GM18498 (cell line): ENCODE measurements at regions not wholly inside any gene's neighbourhood (a gene's known extent, or its start where the extent isn't known, plus 50 kb on each side); places are given as distances from the start of the nearest gene placed in this dataset.
"Not testable (repeated sequence)": the region's sequence is repeated elsewhere in the genome, so short reads cannot be mapped to it uniquely, and the experiment has no call there.

Experiments used
- ATAC-seq: cut with Tn5 transposase; IDR thresholded peaks from one replicate; pipeline ENCODE4 v1.9.1; 2021; ENCODE audit warnings: mild to moderate bottlenecking, moderate library complexity; ENCODE audit not compliant: unreplicated experiment

DNA sequence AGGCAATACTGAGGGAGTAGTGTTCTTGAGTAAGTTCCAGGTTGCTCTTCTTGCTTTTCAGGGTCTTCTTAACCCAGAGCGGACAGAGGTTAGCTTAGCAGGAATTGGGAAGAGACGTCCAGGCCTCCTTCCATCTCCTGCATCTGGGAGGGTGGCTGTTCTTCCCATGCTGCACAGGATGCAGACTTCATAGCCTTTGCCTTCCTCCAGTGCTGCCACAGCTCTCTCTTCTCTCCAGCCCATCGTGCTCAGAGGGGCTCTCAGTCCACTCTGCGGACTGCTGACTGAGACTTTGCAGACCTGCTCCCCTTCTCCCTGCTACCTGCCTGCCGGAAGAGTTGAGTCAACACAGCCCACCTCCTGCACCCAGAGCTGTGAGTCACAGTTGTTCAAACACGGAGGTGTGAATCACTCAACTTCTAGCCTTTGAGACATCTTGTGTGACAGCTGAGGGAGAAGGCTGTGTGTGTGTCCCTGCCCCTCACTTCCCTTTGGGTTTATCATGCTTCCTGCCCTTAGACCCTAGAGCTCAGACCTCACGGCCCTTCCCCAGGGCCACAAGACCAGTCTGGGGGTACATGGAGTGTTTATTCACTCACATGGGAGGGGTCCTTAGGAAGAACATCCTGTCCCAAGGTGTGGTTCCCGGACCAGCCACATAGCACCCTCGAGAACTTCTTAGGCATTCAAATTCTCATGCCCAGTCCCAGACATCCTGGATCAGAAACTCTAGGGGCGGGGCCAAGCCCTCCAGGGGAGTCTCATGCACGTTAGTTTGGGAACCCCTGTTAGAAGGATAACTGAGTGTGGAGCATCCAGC lies 158.3 kb upstream of the CACNA1E start:
- ATAC-seq = no peak

DNA sequence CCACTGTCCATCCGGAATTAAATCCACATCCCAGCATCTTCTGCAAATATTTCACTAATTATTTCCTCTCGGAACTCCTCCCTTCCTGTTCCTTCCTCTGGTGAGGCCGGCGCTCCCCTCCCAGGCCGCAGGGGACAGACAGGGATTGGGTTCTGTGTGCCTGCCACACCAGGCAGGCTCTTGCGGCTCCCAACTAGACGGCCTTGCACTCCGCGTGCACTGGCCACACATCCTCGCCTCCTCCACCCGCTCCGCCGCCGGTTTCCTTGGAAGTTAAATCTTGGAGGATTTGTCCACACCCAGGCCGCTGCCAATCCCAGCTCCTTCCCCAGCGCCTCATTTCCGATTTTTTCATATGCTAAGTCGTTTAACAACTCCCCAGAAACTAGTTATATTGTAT lies 157.6 kb upstream of the CACNA1E start:
- not testable (repeated sequence) for ATAC-seq

DNA sequence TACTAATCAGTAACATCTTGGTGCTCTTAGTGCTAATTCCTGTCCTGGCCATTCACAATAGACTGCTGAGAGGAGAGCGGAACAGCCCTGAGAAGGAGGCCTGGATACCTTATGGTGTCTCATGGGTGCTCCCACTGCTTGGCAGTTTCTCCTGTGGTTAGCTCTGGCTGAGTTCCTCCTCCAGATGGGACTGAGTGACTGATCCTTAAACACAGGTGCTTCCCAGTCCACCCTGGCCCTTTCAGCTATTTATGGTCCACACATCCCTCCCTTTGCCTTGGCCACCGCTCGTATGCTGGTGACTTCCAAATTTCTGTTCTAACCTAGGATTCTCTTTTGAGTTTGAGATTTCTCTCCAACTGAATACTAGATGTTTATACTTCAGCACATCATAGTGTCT lies 157.0 kb upstream of the CACNA1E start:
- no peak for ATAC-seq

DNA sequence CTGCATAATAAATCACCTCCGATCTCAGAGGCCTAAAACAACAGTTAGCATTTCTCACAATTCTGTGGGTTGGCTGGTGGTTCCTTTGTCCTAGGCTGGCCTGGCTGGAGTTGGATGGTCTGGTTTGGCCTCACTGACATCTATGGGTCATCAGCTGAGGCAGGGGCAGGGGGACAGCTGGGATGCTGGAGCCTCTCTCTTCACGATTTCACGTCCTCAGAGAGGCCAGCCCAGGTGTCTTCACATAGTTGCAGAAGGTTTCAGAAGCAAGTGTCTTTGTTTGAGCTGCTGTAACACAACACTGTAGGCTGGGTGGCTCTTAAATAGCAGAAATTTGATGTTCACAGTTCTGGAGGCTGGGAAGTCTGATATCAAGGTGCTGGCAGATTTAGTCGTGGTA lies 155.5 kb upstream of the CACNA1E start:
- no peak for ATAC-seq

DNA sequence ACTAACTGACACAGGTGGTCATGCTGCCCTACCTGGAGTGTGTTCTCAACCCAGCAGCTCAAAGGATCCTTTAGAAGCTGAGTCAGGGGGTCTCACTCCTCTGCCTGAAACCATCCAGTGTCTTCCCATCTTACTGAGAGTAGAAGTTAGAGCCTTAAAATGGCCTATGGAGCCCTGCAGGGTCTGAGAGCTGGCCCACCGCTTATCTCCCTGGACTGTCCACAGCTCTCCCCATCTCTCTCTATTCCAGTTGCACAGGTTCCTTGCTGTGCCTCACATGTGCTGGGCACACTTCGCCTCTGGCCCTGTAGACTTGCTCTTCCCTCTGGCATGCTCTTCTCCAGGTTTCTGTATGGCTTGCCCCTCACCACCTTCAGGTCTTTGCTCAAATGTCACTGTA lies 148.6 kb upstream of the CACNA1E start:
- no peak for ATAC-seq

DNA sequence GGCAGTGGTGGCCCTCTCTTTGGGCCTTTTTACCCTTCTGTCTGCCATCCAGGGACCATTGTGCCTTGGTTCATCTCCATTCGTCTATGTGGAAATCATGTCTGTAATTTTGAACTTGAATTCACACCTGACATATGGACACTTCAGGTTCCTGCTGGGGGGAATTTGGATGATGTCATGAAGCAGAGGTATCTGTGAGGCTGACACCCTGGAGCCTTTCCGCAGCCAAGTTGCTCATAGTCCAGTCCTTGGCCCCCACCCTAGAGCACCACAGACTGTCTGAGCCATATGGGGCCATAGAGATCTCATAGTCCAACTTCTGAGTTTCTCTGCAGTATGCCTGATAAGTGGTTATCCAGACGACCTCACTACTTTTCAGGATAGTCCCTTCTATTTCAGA lies 147.7 kb upstream of the CACNA1E start:
- ATAC-seq = no peak

DNA sequence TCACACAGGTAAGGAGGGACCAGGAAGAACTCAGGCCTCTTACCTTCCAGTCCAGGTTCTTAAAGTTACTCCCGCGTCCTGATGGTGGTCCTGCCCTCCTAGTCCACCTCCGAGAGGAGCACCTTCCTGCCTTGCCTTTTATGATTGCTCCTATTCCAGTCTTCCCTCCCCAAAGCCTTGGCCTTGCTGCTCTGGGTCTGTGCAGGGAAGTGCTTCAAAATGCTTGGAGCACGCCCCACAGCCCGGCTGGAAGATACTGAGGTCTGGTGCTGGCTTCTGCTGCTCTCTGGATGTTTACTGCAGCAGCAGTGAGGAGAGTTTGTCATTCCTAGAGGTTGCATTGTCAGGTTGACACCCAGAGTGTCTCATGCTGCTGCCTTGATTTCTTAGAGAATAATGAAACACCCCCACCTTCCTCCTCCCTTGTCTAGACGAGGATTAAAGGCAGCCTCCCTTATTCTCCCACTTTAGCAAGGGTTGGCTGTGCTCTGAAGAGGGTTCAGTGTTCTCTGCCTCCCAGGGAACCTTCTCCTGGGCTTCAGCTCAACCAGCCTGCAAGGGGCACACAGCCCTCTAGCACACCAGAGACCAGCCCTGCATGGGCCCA lies 142.2 kb upstream of the CACNA1E start:
- no peak for ATAC-seq

DNA sequence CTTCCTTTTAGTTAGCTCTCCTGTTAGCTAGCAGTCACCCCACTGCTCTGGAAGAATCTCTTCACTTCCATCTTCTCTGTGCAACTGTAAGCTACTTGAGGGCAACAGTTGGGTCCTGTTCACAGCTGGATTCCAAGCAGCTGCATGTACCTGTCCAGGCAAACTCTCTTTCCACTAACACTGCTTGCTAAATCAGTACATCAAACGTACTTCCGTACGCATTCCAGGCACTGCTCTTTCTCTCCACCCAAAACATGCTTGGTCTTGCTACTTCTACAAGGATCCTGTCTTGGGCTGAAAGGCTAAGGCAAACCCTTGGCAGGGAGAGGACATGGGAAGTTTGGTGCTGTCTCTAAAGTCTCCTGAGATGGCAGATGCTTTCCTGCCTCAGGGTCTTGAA lies 139.2 kb upstream of the CACNA1E start:
- no peak for ATAC-seq

DNA sequence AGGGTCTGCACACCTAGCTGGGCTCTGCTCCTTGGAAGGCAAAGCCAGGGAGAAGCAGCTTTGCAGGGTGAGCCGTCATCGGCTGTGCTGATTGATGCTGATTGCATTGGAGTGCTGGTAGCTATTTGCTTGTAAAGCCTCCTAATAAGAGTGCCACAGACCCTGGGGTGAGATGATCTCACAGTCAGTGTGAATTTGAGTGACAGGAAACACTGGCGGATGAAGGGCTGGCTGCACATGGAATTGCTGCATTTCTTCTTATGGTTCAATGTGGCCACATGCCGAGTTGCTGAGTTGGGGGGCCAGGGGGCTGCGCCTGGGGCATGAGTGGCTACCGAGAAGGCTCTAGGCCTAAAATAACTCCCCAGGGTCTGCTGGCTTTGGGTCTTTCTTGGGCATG lies 138.2 kb upstream of the CACNA1E start:
- ATAC-seq = no peak

DNA sequence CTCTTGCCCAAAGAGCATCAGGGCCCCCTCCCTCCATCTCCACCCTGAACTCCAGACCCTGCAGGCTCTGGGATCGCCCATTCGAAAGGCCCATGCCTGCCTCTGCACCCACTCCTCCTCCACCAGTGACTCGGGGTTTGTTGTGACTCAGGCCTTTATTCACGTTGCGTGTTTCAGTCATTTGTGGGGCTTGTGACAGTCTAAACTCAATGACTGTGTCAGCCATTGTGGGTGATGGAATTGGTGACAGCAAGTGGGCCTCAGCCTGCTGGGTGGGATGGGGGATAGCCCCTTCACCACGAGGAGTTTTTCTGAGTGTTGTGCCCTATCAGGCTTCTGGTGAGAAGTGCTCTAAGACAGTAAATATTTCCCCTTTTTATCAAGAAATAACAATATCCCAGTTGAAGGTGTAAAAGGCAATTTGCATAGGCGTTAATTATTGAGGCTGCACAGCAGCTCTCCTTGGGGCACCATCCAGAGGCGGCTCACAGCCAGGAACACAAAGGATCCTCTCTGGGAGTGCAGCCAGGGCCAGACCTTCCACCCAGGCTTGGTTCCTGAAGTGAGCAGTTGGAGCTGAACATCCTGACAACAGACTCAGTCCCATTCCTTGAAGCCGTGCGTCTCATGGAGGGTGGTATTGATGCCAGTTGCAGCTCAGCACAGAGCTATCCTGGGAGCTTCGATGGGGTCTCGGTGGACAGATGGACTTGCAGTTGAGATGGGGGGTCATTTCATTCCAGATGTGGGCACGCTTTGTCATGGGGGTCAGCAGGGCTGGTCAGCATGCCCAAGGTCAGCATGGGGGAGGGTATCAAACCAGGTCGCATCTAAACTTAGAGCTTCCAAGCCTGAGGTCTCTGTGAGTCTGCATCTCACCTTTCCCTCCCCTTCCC lies 135.6 kb upstream of the CACNA1E start:
- ATAC-seq = no peak

DNA sequence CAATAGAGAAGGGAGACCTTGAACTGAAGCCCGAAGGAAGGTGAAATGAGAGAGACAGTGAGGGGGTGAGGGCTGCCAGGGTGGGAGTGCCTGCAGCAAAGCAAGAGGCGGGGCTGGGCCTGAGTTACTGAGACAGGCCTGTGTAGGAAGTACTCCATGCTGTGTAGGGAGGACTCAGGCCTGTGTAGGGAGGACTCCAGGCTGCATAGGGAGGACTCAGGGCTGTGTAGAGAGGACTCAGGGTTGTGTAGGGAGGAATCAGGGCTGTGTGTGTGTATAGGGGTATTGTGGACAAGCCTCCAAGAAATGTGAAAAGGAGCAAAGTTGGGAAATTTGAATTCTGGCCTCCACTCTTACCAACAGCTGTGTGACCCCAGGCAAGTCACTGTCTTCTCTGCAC lies 133.8 kb upstream of the CACNA1E start:
- no peak for ATAC-seq

DNA sequence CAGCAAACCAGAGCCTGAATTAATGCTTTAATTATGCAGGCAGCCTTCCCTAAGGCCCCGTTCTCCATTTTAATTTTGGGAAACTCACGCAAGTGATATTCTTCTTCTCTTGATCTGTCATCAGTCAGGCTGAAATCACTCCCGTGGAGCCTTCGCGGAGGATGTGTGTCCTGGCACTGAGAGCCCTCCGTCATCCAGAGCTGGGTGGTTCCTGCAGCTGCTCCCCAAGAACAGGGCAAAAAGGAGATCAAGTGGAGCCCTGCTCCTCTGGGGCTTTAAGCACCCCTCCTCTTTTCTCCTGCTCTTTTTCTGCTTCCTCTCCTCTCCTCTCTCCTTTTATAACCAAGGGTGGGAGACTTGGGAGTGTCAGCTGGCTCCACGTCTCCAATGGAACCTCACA lies 133.2 kb upstream of the CACNA1E start:
- no peak for ATAC-seq

DNA sequence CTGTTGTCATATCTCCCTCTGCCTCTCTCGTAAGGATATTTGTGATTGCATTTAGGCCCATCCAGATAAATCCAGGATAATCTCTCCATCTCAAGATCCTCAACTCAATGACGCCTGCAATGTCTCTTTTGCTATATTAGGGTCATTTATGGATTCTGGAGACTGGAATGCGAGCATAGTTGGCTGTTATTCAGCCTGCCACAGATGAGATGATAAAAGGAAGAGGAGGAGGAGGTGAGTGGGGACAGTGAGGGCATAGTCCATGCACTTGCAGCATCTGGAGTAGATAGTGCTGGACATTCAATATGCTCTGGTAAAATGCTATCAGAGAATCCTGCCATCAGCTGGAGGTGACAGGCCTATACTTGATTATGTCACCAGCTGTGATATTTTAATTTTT lies 131.6 kb upstream of the CACNA1E start:
- no peak for ATAC-seq

DNA sequence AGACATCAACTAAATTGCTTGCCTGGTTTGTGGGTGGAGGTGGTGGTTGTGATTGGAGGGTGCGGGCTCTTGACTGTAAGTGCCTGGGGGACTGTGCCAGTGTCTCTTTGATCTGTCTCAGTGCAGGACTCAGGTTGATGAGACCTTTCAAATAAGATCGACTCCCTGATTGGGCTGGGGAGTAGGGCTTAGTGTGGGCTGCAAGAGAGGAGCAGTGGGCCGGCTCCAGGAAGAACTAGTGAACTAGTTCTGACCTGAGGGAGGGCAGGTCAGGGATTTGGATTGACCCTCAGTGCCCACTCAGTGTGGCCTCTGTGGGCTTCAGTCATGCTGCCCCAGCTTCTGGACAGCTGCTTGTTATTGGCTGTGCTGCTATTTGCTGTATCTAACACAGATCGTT lies 130.6 kb upstream of the CACNA1E start:
- ATAC-seq = no peak

DNA sequence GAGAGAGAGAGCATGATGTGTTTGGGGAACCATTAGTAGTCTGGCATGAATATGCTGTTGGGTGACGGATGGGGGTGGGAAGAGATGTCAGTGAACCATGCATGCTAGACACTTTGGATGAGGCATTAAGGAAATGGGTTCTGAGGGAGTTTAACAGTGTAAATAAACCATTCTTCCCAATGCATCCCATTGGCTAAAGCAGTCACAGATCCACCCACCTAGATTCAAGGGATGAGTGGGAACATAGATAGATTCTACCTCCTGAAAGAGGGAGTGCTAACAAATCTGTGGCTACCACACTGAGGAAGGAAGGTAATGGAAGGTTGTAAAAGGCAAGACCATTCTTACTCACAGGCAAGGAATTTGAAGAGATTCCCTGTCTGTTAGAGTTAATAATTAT lies 129.8 kb upstream of the CACNA1E start:
- no peak for ATAC-seq

DNA sequence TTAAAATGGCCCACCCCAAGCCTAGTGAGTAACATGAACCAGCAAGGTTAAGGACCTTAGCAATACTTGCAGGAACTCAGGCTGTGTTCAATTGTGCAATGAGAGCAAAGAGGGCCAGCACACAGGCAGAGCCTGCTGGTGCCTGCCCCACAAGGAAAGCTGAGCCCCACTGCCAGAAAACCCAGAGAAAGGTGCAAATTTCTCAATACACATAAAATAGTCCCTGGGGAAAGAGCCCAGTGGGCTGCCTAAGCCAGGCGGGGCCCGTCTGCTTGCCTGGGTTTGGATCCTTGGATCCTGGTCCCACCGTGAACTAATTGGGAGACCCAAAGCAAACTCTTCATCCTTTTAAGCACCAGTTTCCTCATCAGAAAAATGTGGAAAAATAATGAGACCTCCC lies 128.5 kb upstream of the CACNA1E start:
- no peak for ATAC-seq

DNA sequence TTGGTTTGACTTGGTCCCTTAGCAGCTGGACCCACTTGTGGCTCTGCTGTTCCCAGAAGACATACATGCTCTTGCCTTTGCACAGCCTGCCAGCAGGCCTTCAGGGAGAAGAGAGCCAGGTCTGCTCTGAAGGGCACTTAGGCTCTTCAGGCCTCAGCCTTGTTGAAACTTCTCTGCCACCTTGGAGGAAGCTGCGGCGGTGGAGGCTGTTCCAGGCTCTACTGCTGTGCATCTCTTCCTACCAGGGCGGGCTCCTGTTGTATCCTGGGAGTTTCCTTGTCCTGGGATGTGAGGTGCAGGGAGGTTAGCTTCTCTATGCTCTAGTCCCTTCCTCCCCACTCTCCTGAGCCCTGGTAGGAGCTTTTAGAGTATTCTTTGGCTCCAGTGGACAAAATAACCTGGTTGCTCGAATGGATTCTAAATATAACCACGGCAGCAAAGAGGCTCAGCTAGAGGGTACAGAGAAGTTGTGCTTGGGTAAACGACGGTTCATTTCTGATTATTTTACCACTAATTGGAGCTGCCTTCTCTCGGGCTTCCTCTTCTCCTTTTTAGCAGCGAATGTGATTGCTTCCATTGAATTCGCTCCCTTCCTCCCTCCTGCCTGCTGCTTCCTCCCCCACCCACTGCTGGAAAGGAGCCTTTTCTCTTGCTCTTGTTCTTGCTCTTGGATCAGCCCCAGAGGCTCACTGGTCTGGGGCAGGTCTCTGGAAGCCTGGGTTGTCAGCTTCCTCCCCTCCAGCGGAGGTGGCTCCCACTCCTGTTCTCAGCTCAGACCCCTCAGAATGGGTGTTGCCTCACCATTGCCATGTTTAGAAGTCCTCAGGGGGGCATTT lies 126.6 kb upstream of the CACNA1E start:
- no peak for ATAC-seq

DNA sequence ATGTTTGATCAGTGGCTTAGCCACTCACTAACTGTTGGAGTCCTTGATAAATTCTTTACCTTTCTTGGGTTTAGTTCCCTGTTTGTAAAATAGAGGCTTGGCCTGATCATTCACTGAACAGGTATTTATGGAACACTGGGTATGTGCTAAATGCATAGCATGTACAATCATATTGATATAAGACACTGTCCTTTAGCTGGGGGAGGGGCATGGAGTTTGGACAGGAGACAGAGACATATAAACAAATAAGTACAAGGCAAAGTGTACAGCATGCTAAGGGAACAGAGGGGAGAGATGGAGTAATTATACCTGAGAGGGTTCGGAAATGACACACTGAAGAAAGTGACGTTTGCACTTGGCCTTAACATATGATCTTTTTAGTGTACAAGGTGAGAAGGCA lies 124.3 kb upstream of the CACNA1E start:
- no peak for ATAC-seq

DNA sequence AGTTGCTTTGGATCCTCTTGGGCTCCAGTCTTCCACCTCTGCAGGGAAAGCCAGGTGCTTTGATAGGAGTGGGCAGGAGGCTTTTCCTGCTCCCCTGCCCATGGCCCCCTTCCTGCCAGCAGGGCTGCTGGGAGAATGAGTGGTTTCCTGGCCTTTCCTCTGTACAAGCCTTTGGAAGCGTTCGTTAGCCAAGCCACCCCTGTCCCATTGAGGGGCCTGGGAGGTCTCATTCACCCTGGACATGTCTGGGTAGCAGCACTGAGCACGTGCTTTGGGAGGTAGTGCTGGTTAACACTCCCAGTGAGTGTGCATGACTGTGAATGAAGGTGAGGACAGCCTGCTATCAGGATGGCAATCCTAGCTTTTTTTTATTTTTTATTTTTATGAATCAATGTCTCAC lies 118.5 kb upstream of the CACNA1E start:
- no peak for ATAC-seq

DNA sequence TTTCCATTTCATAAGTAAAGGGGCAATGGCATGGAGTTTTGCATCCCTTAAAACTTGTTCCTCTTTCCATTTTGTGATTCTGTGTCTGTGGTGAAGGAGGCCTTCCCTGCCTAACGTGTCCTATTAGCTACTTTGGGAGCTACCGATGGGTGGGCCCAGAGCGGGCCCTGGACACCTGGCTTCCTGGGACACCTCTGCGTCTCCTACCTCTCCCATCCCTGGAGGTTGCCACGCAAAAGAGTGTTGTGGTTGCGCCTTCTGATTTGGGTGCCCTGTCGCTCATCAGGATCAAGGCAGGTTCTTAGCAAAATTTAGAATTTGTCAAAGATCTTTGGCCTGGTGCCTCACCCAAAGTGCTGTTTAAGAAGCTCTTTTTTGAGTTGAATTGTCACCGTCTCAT lies 116.4 kb upstream of the CACNA1E start:
- no peak for ATAC-seq

DNA sequence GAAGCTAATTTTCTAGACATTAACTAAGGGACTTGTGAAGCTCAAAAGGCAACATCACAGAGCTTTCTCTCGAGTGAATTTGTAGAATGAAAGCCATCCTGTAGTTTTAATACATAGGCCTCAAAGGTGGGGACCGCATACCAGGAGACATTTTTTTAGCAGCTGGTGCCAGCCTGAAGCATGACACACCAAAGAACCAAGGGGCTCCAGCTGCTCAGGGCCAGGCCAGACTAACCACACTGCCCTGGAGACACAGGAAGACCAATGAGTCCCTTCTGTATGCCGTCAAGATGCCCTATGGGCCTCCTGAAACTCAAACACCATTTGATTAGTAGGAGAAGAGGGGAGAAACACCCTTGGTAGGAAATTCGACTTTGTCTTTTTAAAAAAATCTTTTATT lies 113.9 kb upstream of the CACNA1E start:
- ATAC-seq = no peak
